ENCODE measurements at regions not wholly inside any gene's neighbourhood (a gene's known extent, or its start where the extent isn't known, plus 50 kb on each side); places are given as distances from the start of the nearest gene placed in this dataset.

DNA sequence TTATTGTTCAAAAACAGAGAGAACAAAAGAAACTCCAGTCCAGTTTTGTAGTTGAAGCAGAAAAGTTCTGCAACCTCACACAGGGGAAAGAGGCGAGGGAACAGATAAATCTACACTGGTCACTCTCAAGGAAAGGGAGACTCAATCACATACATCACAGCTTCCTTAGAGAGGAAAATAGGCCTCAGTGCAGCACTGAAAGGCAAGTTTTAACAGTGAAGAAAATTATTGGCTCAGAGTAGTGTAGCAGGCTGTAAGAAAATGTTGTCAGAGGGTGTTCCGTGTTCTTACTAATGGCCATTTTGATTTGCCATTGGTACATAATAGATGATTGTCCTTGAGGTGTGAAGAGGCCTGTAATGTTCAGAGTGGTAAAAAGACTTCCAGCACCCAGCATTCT, 530.0 kb upstream of the CDH6 start:
- Histone ChIP-seq H3K9me3 (no peaks in the 10 kb centered on the region), H3K27ac (no peak overlapping the region), H3K36me3 (no peaks in the 10 kb centered on the region), H3K4me3 (no peak overlapping the region), H3K27me3 (no peaks in the 10 kb centered on the region), H3K4me1 (no peaks in the 10 kb centered on the region)
- no peak for DNase-seq
- intact Hi-C loops (cut with DNase I; ENCODE audit: low total_unique reads): no loop called here
- WGBS, 2 donors (ENCODE audit: low coverage in 1 of 2): 73 to 87% methylated on average over 2 of the region's 2 CpGs
- TF ChIP-seq, protein P1, sequence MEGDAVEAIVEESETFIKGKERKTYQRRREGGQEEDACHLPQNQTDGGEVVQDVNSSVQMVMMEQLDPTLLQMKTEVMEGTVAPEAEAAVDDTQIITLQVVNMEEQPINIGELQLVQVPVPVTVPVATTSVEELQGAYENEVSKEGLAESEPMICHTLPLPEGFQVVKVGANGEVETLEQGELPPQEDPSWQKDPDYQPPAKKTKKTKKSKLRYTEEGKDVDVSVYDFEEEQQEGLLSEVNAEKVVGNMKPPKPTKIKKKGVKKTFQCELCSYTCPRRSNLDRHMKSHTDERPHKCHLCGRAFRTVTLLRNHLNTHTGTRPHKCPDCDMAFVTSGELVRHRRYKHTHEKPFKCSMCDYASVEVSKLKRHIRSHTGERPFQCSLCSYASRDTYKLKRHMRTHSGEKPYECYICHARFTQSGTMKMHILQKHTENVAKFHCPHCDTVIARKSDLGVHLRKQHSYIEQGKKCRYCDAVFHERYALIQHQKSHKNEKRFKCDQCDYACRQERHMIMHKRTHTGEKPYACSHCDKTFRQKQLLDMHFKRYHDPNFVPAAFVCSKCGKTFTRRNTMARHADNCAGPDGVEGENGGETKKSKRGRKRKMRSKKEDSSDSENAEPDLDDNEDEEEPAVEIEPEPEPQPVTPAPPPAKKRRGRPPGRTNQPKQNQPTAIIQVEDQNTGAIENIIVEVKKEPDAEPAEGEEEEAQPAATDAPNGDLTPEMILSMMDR (IDR thresholded peaks at IDR 0.05): no peak
- TF ChIP-seq POLR2AphosphoS5 (IDR thresholded peaks at IDR 0.05) (no peak), POLR2A (IDR thresholded peaks at IDR 0.05) (no peak), EP300 (IDR thresholded peaks at IDR 0.05; ENCODE audit: low read depth) (no peak)
- in situ Hi-C loops (cut with MboI; ENCODE audit: low pct_ligation_motif_present in 1 of 4, low pct_unique_long_range_greater_than_20kb in 1 of 4, low sequenced_read_pairs in 3 of 4): no loop called here

DNA sequence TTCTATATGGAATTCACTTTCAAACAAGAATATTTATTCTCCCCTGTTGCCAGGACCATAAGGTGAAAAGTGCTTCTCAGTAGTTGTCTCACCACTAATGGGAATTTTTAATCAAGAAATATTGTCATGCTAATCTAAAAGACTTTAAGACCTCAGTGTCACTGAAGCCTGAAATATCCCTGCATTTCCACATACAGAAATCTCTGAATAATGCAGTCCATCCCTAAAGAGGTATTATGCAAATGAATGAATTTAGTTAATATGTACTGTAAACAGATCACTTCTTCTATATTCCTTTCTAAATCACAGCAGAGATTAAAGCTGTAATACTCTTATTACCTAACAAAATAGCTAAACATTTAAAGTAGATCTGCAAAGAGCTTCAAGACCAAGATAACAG, 531.1 kb upstream of the CDH6 start:
- Histone ChIP-seq H3K27ac (no peak overlapping the region), H3K4me3 (no peak overlapping the region), H3K36me3 (no peaks in the 10 kb centered on the region), H3K27me3 (no peaks in the 10 kb centered on the region), H3K9me3 (no peaks in the 10 kb centered on the region), H3K4me1 (no peaks in the 10 kb centered on the region)
- in situ Hi-C loops (cut with MboI; ENCODE audit: low pct_ligation_motif_present in 1 of 4, low pct_unique_long_range_greater_than_20kb in 1 of 4, low sequenced_read_pairs in 3 of 4) (no loop called here), intact Hi-C loops (cut with DNase I; ENCODE audit: low total_unique reads) (no loop called here)
- TF ChIP-seq, protein P1 (IDR thresholded peaks at IDR 0.05): no peak
- no peak for DNase-seq

DNA sequence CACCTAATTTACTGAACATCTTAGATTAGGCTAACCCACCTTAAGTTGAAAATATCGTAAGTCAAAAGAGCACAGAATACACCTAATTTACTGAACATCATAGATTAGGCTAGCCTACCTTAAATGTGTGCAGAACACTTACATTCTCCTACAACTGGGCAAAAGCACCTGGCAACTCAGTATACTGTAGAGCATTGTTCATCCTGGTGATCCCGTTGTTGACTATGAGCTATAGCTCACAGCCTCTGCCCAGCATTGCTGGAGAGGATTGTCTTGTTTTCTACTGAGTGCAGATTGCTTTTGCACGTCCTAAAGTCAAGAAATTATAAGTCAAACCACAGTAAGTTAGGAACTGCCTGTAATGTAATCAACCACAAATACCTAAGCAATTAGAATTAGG, 531.8 kb upstream of the CDH6 start:
- no peak for DNase-seq
- no peaks in the 10 kb centered on the region for H3K4me1 ChIP-seq
- intact Hi-C loops (cut with DNase I; ENCODE audit: low total_unique reads): no loop called here
- no peak overlapping the region for H3K27ac ChIP-seq
- no peak overlapping the region for H3K4me3 ChIP-seq
- TF ChIP-seq POLR2AphosphoS5 (IDR thresholded peaks at IDR 0.05): no peak
- TF ChIP-seq, protein P1 (IDR thresholded peaks at IDR 0.05): no peak
- WGBS, 2 donors (ENCODE audit: low coverage in 1 of 2): 53 to 58% methylated on average over 2 to 3 of the region's 3 CpGs
- H3K27me3 ChIP-seq: no peaks in the 10 kb centered on the region
- no peaks in the 10 kb centered on the region for H3K36me3 ChIP-seq
- no peaks in the 10 kb centered on the region for H3K9me3 ChIP-seq
- in situ Hi-C loops (cut with MboI; ENCODE audit: low pct_ligation_motif_present in 1 of 4, low pct_unique_long_range_greater_than_20kb in 1 of 4, low sequenced_read_pairs in 3 of 4): no loop called here

DNA sequence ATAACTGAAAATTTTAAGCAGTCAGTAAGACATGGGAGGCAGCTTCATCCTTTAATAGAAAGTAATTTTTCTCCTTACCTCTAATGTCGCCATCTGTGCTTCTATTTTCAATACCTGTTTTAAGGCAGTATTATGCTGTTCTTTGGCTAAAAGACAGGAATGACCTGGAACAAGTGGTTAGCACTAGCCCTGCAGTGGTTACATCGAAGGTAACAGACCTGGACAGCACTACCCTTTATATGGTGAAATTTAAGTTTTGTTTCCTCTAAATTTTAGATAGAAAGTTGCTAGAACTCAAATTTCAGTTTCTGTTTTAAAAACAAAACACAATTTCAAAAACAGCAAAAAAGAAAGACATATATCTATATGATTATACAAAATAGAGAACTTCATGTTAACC, 534.1 kb upstream of the CDH6 start:
- Histone ChIP-seq H3K36me3 (no peaks in the 10 kb centered on the region), H3K27ac (no peak overlapping the region), H3K27me3 (no peaks in the 10 kb centered on the region), H3K4me3 (no peak overlapping the region), H3K9me3 (peaks cover 0 to 3% of the 10 kb centered on the region in 2 donors), H3K4me1 (no peaks in the 10 kb centered on the region)
- no peak for DNase-seq
- intact Hi-C loops (cut with DNase I; ENCODE audit: low total_unique reads): no loop called here
- in situ Hi-C loops (cut with MboI; ENCODE audit: low pct_ligation_motif_present in 1 of 4, low pct_unique_long_range_greater_than_20kb in 1 of 4, low sequenced_read_pairs in 3 of 4): no loop called here
- TF ChIP-seq POLR2AphosphoS5 (IDR thresholded peaks at IDR 0.05) (no peak), EP300 (IDR thresholded peaks at IDR 0.05; ENCODE audit: low read depth) (no peak), POLR2A (IDR thresholded peaks at IDR 0.05) (no peak)
- TF ChIP-seq, protein P1 (IDR thresholded peaks at IDR 0.05): no peak
- WGBS, 2 donors (ENCODE audit: low coverage in 1 of 2): 76 to 88% methylated on average over 2 of the region's 2 CpGs
